GM21390 (cell line): ENCODE measurements at regions not wholly inside any gene's neighbourhood (a gene's known extent, or its start where the extent isn't known, plus 50 kb on each side); places are given as distances from the start of the nearest gene placed in this dataset.

Source experiments
- ATAC-seq: cut with Tn5 transposase; IDR thresholded peaks from one replicate; pipeline ENCODE4 v1.9.1; 2021; ENCODE audit not compliant: unreplicated experiment

DNA sequence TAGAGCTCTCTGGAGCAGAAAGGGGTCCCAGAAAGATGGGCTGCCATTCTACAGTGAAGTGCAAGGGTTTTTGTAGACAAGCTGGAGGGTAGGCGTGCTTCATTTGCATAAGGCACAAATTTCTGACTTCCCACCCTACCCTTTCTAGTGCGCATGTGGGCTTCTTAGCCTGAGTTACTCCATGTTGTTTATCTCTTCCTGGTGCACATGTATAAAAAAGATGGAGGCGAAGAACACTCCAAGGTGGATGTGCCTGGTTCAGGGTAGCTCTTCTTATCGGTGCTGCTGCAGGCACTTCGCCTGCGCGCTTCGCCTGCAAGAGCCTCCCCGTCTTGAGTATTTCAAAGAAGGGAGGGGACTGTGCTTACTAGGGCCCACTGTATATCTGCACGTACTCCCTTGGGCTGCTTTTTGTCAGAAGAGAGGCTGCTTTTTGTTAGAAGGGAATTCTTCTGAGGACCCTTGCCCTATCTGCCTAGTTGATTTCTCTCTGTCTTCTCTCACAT lies 1047.3 kb upstream of the CNTN5 start:
- no peak for ATAC-seq

DNA sequence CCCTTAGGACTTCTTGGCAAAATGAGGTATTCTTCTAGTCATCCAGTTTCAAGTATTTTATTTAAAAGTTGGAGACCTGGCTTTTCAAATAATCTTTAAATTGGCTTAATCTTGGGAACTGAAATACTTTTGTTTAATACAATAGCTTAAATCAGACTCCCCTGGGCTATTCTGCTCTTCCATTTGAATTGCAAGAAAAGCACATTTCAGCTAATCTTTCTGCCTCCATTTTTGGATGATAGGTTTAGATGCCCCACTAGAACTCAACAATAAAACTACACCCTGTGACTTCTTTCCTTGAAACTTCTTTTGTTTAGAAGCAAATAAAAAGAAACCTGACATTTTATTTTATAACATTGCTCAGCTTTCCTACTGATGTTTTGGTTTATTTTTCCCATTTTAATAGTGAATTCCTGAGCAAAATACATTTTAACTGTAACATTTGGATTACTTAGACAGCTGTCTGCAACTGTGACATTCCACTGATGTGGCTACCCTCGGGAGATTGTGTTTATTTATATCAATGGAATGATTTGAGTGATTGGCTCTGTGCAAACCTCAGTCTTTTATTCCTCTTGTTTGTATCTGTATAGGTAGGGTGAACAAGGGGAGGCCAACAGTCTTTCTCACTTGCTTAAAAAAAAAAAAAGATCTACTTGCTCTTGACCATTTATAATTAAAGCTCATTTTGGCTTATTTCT lies 1045.8 kb upstream of the CNTN5 start:
- no peak for ATAC-seq

DNA sequence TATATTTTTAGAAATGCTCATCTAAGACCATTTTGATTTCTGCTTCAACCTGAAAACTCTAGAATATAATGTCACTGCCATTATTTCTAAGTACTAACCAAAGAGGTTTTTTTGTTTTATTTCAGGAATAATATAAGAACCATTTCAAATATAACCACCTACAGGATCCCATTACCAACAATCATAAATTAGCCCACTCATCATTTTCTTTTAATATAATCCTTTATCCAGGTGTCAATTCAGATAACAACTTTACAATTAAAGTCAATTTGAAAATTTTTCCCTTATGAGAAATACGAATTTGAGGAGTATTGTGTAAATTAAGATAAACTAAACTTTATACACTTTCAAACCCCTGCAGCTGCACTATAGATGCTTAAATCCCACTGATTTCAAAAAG lies 1043.0 kb upstream of the CNTN5 start:
- ATAC-seq = no peak

DNA sequence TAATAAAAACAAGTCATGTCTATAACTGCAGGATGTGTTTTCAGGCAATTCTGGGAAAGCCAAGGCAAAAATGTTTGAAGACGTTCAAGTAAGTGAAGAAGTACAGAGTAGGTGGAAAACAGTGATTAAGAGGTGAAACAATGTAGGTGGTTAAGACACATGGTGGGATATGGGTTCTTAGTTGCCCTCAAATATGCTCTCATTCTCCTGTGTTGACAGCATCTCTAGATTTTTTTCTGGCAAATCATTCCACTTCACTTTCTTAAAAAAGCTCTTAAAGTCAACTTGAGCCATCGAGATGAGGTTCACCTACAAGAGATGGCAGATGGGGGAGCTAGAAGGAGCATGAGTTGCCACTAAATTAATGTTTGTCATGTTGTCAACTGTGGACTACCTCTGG lies 1041.0 kb upstream of the CNTN5 start:
- no peak for ATAC-seq

DNA sequence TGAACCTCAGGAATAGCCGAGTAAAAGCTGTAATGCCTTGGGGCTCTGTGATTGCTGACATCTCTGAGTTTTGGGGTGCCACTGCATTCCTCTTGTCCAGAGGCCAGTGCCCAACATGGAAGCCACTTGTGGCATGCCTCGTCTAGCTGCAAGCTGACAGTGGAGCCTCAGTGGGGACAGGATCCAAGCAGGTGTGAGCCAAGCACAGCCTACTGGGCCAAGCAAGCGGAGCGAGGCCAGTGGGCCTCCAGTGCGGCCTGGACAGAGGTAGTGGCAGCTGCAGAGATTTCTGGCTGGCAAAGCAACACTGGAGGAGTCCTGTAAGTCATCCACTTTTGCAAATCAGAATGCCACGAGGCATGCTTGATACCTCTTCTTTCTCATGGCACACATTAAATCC lies 1038.2 kb upstream of the CNTN5 start:
- ATAC-seq = no peak

DNA sequence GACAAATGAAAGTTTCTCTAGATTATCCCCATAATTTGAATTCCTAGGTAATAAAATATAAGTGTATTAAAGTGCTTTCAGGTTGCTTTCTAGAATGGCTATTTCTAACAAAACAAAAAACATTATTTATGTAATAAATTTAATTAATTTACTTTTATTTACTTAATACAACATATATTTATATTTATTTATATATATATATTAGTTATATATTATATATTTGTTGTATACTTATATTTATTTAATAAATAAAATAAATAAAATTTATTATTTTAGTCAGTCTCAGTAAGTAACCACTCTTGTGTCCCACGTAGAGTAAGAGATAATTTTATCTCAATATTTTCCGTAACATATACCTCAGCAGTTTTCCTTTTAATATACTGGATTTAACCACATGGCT lies 1031.6 kb upstream of the CNTN5 start:
- ATAC-seq = no peak

DNA sequence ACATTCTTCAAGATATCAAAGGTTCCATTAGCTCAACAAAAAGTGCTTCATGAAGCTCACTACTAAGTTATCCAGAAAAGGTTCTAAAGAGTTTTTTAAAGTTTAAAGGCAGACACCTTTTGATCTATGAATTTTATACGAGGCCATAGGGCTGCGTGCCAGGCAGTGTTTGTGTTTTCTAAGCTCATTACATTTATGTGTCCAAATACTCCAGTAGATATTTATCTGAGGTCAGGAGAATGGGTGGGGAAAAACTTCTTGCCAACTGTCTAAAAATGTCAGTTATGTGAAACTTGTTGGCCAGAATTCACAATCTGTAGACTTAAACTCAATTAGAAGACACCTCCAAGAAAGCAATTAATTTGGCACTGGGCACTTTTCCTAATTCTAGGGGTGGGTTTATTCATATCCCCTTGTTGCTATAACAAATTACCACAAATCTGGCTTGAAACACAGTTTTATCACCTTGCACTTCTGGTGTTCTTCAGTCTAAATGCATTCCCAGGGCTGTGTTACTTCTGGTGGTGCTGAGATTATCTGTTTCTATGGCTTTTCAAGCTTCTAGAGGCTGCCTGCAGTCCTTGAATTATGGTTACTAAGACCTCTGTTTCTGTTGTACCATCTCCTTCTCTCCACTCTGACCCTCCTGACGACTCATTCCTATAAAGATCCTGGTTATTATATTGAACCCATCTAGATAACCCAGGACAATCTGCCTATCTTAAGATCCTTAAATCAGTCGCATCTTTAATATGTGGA lies 1030.4 kb upstream of the CNTN5 start:
- ATAC-seq = no peak

DNA sequence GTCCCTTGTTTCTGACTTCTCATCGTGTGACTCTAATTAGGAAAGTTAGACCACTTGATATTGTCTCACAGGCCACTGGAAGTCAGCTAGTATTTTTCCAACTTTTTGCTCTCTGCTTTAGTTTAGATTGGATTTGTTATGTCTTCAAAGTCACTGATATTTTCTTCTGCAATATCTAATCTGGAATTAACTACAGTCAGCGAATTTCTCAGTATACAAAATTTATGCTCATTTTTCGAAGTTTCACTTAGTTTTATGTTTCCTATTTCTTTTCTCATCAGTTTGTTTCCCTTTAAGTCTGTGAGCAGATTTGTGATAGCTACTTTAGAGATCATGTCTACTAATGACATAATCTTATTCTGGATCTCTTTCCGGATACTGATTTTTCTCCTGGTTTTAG lies 1027.2 kb upstream of the CNTN5 start:
- ATAC-seq = no peak

DNA sequence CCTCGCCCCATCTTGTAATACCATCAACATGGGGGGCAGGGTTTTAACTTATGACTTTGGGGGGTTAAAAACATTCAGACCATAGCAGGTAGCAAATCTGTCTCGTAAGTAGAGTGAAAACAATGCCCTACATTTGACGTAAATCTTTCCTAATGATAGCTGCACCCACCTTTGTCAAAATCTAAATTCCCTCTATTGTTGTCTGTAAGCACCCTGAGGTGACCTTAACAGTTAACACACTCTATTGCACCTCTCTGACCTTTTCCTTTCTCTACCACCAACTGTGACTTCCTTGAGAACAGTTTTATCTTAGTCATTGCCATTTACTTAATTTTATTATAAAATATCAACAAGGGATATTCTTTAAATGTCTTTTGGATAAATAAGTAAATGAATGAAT lies 1024.9 kb upstream of the CNTN5 start:
- ATAC-seq = no peak

DNA sequence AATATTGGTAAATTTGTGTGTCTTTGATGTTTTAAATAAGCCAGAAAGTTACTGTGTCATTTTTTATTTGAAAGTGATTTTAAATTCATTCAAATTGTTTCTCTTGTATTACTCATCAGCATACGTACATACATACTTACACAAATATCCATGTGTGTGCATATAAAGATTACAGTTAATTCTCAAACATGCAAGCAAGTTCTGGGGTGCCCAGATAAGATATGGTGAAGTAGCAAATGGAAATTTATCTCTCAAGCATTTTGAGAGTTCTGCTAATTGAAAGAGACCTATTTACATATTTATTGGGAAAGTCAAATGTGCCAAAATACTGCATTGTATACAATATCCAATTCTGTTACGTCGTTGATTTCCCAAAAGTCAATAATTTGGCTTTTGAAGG lies 1024.0 kb upstream of the CNTN5 start:
- no peak for ATAC-seq

DNA sequence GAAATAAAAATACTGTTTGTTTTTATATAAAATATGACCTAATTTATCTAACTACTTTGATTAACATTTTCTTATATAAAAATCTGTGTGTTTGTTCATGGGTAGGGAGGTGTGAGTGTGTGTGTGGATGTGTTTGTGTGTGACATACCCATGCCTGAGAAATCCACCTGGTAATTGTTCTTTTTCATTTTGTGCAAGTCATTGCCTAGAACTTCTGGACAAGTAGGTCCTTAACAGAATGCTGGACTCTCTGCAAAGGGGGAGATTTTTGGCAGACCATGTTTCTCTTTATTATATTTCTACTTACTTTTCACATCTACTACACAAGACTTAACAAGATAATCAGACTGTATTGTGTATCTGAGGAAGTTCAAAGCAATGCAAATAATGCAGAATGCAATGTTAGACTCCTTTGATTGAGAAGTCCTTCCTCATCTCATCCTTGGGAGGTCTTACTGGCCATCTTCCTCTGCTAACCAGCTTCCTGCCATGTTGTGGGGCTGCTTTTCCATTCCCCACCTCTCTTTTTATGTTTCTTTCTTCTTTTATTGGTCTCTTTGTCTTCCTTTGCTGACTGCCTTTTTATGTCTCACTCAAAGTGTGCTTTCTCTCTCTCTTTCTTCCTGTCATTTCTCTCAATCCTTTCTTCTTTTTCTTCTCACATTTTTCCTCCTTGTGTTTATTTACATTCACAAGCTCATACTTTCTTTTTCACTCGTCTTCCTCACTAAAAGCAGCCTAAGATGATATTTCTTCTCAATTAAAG lies 1017.0 kb upstream of the CNTN5 start:
- no peak for ATAC-seq

DNA sequence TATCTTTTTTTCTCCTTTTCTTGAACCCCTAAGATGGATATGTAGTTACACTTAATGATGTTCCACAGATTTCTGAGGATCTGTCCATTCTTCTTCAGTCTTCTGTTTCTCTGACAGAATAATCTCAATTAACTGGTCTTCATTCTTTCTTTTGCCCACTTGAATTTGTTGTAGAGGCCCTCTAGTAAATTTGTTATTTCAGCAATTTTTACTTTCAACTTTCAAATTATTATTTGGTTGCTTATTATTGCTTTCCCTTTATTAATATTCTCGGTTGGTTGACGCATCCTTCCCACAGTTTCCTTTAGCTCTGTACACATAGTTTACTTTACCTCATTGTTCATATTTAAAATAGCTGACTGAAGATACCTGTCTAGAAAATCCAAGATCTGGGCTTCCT lies 1013.7 kb upstream of the CNTN5 start:
- ATAC-seq = no peak

DNA sequence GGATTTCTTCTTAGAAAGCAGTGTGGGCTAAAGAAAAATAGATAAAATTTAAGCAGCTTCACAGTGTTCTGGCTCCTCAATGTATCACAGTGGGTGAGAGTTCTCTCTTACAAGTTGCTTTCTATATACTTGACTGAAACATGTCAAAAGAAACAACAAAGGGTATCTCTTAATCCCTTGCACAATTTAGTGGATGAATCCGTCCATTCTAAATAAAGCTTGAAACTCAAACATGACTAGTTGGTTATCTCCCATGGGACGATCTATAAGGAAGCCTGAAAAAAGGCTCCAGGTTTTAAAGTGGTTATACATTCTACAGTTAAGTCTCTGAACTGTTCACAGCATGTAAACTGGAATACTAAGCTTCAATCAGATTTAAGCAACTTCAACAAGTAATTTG lies 993.1 kb upstream of the CNTN5 start:
- ATAC-seq = no peak

DNA sequence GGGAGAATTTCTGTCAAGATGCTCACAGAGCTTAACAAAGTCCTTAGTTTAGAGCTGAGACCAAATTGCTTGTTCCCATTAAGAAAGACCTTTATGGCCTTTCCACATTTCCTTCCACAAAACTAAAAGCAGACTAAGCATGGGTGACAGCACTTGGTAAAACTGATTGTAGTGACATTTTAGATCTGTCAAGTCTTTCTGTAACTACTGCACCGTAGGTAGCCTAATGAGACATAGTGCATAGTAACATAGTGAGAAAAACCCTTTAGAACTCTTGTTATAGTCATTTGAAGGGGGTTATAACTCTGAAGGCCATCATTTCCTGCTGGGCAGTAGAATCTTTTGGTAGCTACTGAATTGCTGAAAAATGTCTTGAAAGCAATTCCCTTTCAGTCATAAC lies 990.9 kb upstream of the CNTN5 start:
- ATAC-seq = no peak

DNA sequence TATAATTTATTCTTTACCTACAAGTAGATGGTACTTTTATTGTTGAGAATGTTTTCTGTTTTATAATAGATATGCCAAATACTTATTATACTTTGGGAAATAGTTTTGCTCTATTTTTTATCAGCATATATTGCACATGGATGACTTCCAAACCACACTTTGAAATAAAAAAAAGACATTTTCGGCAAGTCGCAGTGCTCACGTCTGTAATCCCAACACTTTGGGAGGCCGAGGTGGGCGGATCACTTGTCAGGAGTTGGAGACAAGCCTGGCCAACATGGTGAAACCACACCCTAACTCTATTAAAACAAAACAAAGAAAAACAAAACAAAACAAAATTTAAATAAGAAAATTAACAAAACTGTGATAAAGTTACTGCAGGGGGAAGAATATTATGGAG lies 983.9 kb upstream of the CNTN5 start:
- no peak for ATAC-seq

DNA sequence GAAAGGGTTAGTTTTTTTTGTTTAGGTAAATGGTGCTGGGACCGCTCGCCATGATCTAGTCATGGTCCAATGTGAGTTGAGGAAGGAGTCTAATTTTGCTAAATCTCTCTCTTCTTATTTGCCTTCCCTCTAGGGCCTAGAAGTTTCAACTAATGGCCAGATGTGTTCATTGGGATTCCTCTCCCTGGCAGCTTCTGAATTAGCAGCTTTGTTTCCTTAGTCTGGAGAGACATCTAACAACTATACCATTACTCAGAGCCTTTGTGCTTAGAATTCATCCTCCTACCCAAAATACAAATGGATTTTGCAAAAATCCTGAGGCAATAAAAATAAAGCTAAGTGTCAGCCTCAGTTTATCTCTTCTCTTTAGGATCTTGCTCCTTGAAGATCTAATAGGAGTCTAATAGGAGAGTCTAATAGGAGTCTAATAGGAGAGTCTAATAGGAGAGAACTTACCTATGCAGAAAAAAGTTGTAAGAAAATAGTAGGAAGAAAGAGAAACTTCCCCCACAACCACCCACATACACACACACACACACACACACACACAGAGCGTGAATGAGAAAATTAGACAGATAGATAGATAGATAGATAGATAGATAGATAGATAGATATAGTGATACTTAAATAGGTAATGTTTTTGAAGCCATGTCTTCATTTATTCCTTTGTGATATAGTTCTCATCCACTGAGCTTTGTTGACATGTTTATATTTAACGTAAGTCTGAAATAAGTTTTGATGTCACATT lies 980.5 kb upstream of the CNTN5 start:
- no peak for ATAC-seq

DNA sequence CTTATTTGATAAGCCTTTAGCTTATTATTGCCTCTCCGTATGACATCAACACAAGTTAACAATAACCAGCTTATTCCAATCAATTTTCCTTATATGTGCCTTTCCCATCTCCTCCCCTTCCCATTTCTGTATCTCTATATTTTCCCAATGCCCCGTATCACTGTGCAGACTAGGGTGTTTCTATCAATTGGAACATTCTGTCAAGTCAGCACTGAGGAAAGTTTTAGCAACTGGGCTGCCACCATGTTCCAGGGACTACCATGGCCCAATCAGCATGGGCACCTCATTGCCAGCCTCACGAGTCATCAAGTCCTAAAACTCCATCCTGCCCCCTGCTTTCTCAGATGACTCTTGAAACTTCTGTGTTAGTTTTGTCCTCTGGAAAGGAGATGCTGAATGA lies 973.1 kb upstream of the CNTN5 start:
- no peak for ATAC-seq

DNA sequence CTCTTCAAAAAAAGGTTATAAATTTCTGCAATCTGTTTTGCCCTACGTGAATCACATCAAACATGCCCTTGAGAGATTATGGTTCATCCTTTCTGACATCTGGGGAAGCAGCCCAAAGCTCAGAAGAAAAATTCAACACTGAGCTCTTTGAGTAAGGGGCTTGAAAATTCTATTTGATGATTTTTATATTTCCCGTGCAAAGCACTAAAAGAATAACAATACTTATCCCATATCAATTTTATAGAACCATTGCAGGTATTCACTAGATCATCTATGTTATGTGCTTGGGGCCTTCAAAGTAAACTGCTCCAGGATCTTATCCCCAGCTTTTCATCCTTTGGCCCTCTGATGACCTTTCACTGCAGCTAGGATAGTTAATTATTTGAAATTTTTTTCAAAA lies 966.9 kb upstream of the CNTN5 start:
- ATAC-seq = no peak

DNA sequence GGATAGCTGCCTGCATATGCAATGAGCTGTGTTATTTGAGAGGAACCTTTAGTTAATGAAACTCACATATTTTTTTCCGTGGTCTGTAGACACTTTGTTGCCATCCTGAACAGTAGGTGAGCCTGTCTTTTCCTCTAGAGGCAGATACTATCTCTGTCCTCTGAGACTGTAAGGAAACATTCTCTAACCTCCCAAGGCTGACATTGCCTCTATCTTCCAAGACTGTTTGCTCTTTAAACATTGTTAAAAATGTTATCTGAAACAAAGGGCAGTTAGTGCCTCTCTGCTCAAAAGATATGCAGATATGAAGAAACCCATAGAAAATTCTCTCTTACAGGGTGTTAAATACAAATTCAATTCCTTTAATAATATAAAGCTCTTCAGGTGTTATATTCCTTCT lies 963.8 kb upstream of the CNTN5 start:
- no peak for ATAC-seq

DNA sequence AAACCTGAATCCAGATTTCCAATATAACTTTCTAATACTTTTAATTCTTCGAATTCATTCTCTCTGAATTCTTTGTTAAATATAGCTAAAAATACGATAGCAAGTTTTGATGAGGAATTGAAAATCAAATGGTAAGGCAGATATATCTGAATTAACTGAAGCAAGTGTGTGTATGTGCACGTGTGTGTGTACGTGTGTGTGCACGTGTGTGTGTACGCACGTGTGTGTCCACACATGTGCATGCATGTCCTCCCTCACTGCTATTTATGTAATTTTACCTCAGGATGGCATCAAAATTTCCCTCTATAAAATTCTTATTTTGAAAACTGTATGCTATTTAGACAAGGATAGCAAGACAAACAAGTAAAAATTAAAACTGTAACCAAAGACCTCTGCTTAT lies 961.3 kb upstream of the CNTN5 start:
- ATAC-seq = no peak

DNA sequence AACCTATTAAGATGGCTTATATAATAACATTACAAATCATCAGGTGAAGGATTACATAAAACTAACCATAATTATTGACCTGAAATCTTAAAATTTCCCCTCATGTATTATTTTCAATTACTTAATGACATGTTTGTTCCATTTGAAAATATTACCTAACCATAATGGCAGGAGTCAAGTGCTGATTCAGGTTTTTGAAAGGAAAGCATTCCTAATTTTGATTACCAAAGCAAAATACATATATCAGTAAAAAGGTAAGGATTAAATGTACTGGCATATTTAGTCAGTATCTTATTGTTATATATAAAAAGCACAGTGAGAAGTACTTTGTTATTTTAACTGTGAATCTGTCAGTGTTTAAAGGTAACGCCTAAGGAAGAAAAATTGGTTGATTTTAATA lies 960.0 kb upstream of the CNTN5 start:
- no peak for ATAC-seq
